Hepatocyte (in vitro differentiated cells): ENCODE measurements at regions not wholly inside any gene's neighbourhood (a gene's known extent, or its start where the extent isn't known, plus 50 kb on each side); places are given as distances from the start of the nearest gene placed in this dataset.

Experiments
- CTCF ChIP-seq: fragments of 200-600 bp; sonication (generic); IDR thresholded peaks from 2 replicates; pipeline ENCODE4 v1.5.1; 2016; ENCODE audit warnings: antibody characterized with exemption, mild to moderate bottlenecking; ENCODE audit not compliant: poor library complexity
- EZH2 ChIP-seq: fragments of 200-600 bp; sonication (generic); IDR thresholded peaks from 2 replicates; pipeline ENCODE4 v1.6.1; 2016; ENCODE audit warnings: antibody characterized with exemption, mild to moderate bottlenecking, borderline replicate concordance

- TF ChIP-seq CTCF (no peak), EZH2 (no peak)
These were observed 108.3 kb upstream of the HDAC9 start for GRCh38 chr7:18387191-18387735.
